SU-DHL-6 (cell line): ENCODE measurements at regions not wholly inside any gene's neighbourhood (a gene's known extent, or its start where the extent isn't known, plus 50 kb on each side); places are given as distances from the start of the nearest gene placed in this dataset.

Experiments used
- H2AFZ ChIP-seq: fragments of 200-600 bp; sonication (generic); 2 replicates; pipeline ENCODE4 v1.6.1; 2014; ENCODE audit warnings: low read depth, mild to moderate bottlenecking, moderate library complexity, mixed read lengths, antibody characterized with exemption, low read length; ENCODE audit not compliant: severe bottlenecking
- H3F3A ChIP-seq: fragments of 200-600 bp; shearing (Covaris generic); 2 replicates; pipeline ENCODE4 v1.6.0; 2016; ENCODE audit warnings: antibody characterized with exemption, mild to moderate bottlenecking; ENCODE audit not compliant: insufficient read depth
- H3K27ac ChIP-seq: fragments of 200-600 bp; sonication (generic); 2 replicates; pipeline ENCODE4 v1.5.1; 2016; ENCODE audit warnings: low read depth, mild to moderate bottlenecking, low read length, moderate library complexity, mixed read lengths
- H3K27me3 ChIP-seq: fragments of 200-600 bp; sonication (generic), shearing (Covaris generic); 2 replicates; pipeline ENCODE4 v1.6.0; 2014; ENCODE audit warnings: mild to moderate bottlenecking, low read length
- H3K36me3 ChIP-seq: fragments of 200-600 bp; sonication (generic); 2 replicates; pipeline ENCODE4 v1.6.1; 2014; ENCODE audit warnings: mild to moderate bottlenecking, low read length, mixed read lengths
- H3K4me2 ChIP-seq: fragments of 300-600, 200-600 bp; shearing (Covaris generic), sonication (generic); 2 replicates; pipeline ENCODE4 v1.6.0; 2014; ENCODE audit warnings: low read length, low read depth, mild to moderate bottlenecking; ENCODE audit not compliant: poor library complexity, severe bottlenecking
- H3K4me3 ChIP-seq: fragments of 200-600 bp; sonication (generic); 2 replicates; pipeline ENCODE4 v1.5.1; 2014; ENCODE audit warnings: antibody characterized with exemption, low read length, mild to moderate bottlenecking, mixed read lengths; ENCODE audit not compliant: insufficient read depth, poor library complexity, severe bottlenecking
- H3K79me2 ChIP-seq: fragments of 200-600 bp; sonication (generic); 2 replicates; pipeline ENCODE4 v1.6.1; 2014; ENCODE audit warnings: mild to moderate bottlenecking, low read length, moderate library complexity; ENCODE audit not compliant: insufficient read depth
- H3K9ac ChIP-seq: fragments of 200-600 bp; sonication (generic); 2 replicates; pipeline ENCODE4 v1.7.0; 2014; ENCODE audit warnings: mild to moderate bottlenecking, low read length
- H3K9me2 ChIP-seq: fragments of 200-600 bp; sonication (generic); replicated peaks from 2 replicates; pipeline ENCODE4 v1.6.1; 2014; ENCODE audit warnings: low read length; ENCODE audit not compliant: insufficient read depth
- H3K9me3 ChIP-seq: fragments of 200-600 bp; sonication (generic); 2 replicates; pipeline ENCODE4 v1.6.1; 2014; ENCODE audit warnings: low read length, mixed read lengths; ENCODE audit not compliant: insufficient read depth
- H4K20me1 ChIP-seq: fragments of 200-600 bp; sonication (generic); 2 replicates; pipeline ENCODE4 v1.6.1; 2014; ENCODE audit warnings: low read depth, mild to moderate bottlenecking, antibody characterized with exemption, low read length, moderate library complexity, mixed read lengths
- CTCF ChIP-seq: fragments of 200-600 bp; sonication (generic); IDR thresholded peaks from one replicate; pipeline ENCODE4 v1.5.1; 2017; ENCODE audit warnings: antibody characterized with exemption, mild to moderate bottlenecking, low read length, moderate library complexity; ENCODE audit not compliant: insufficient read depth, poor library complexity, severe bottlenecking
- EZH2phosphoT487 ChIP-seq: fragments of 200-600 bp; sonication (generic), shearing (Covaris generic); conservative IDR thresholded peaks from 2 replicates; pipeline ENCODE4 v1.6.1; 2018; ENCODE audit warnings: mild to moderate bottlenecking, antibody characterized with exemption, low read length, moderate library complexity, mixed read lengths

DNA sequence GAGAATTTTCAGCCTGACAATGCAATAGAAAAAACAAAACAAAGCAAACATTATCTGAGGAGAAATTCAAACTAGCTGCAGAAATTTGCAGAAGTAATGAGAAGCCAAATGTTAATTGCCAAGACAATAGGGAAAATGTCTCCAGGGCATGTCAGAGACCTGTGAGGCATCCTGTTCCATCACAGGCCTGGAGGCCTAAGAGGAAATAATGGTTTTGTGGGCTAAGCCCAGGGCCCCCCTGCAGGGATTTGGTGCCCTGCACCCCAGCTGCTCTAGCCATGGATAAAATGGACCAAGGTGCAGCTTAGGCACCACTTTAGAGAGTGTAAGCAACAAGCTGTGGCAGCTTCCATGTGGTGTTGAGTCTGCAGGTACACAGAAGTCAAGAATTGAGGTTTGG, 401.2 kb upstream of the NECTIN3 start:
- Histone ChIP-seq H3K9me3 (no peaks in the 10 kb centered on the region), H3K4me2 (no peak overlapping the region), H4K20me1 (no peaks in the 10 kb centered on the region), H3F3A (no peaks in the 10 kb centered on the region), H3K36me3 (no peaks in the 10 kb centered on the region), H3K79me2 (no peaks in the 10 kb centered on the region), H2AFZ (no peak overlapping the region), H3K27ac (no peak overlapping the region), H3K9ac (no peak overlapping the region), H3K4me3 (no peak overlapping the region), H3K9me2 (no peaks in the 10 kb centered on the region), H3K27me3 (no peaks in the 10 kb centered on the region)
- no peak for TF ChIP-seq EZH2phosphoT487
- TF ChIP-seq CTCF: no peak

- Histone ChIP-seq H3K9me3 (no peaks in the 10 kb centered on the region), H3K27me3 (no peaks in the 10 kb centered on the region), H4K20me1 (no peaks in the 10 kb centered on the region)
Observed at GRCh38 chr3:110677506-110677905, 394.1 kb upstream of the NECTIN3 start.

GRCh38 chr3:110679285-110679684, 392.3 kb upstream of the NECTIN3 start:
- H3F3A ChIP-seq: no peaks in the 10 kb centered on the region
- H3K27ac ChIP-seq: no peak overlapping the region
- H3K4me3 ChIP-seq: no peak overlapping the region
- H3K79me2 ChIP-seq: no peaks in the 10 kb centered on the region
- no peak overlapping the region for H2AFZ ChIP-seq
- no peak overlapping the region for H3K4me2 ChIP-seq
- no peak for TF ChIP-seq CTCF
- no peaks in the 10 kb centered on the region for H4K20me1 ChIP-seq
- no peaks in the 10 kb centered on the region for H3K9me2 ChIP-seq
- no peaks in the 10 kb centered on the region for H3K9me3 ChIP-seq
- no peak overlapping the region for H3K9ac ChIP-seq
- H3K36me3 ChIP-seq: no peaks in the 10 kb centered on the region
- no peaks in the 10 kb centered on the region for H3K27me3 ChIP-seq

More at GRCh38 chr3:110677506-110677905, 394.1 kb upstream of the NECTIN3 start:
- Histone ChIP-seq H3K4me3 (no peak overlapping the region), H2AFZ (no peak overlapping the region), H3F3A (no peaks in the 10 kb centered on the region), H3K9ac (no peak overlapping the region), H3K36me3 (no peaks in the 10 kb centered on the region), H3K9me2 (no peaks in the 10 kb centered on the region), H3K4me2 (no peak overlapping the region), H3K27ac (no peak overlapping the region), H3K79me2 (no peaks in the 10 kb centered on the region)
- TF ChIP-seq EZH2phosphoT487 (no peak), CTCF (no peak)

DNA sequence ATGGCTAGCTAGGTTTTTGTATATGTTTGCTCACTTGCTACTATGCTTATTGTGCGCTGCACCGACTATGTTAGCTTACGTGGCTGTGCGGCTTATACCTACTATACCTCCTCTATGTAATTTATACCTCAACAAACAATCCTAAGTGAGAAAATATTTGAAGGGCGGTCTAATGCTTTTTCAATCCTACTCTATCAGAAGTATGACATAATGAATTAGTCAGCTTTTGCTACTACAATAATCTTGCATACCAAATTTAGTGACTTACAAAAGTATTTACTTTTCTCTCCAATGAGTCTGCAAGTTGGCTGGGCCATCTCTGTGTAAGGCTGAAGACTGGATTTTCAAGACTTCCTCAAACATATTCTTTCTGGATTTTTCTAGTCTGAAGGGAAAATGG, 391.2 kb upstream of the NECTIN3 start:
- Histone ChIP-seq H3K79me2 (no peaks in the 10 kb centered on the region), H3K9me3 (no peaks in the 10 kb centered on the region), H3K27me3 (no peaks in the 10 kb centered on the region), H3K36me3 (no peaks in the 10 kb centered on the region), H3F3A (no peaks in the 10 kb centered on the region), H3K9me2 (no peaks in the 10 kb centered on the region), H3K27ac (no peak overlapping the region), H3K4me2 (no peak overlapping the region), H2AFZ (no peak overlapping the region), H4K20me1 (no peaks in the 10 kb centered on the region), H3K9ac (no peak overlapping the region), H3K4me3 (no peak overlapping the region)
- TF ChIP-seq CTCF: no peak
- no peak for TF ChIP-seq EZH2phosphoT487
